Left cardiac atrium (tissue), 4 donors: ENCODE measurements at regions not wholly inside any gene's neighbourhood (a gene's known extent, or its start where the extent isn't known, plus 50 kb on each side); places are given as distances from the start of the nearest gene placed in this dataset.
A peak's percentile ranks its signal among the peaks of the same experiment; 100 is the strongest.
"Not testable (repeated sequence)": the region's sequence is repeated elsewhere in the genome, so short reads cannot be mapped to it uniquely, and the experiment has no call there.

Experiments used
- ATAC-seq, 2 donors: fragments of 200-7000 bp; cut with Tn5 transposase; one replicate each; pipeline ENCODE4 v1.9.1; 2020; ENCODE audit warnings: mild to moderate bottlenecking in 2 of 2, moderate library complexity in 2 of 2
- DNase-seq: peaks from one replicate; pipeline ENCODE4 v3.0.0-alpha.2; 2020
- intact Hi-C, 2 donors: fragments of 100-400 bp; cut with DNase I; formaldehyde crosslinking; loops; one replicate each; pipeline versions ENCODE4 v1.14.1 to v1.15.1; 2022 to 2023
- donor health status: DM: no; HTN: yes; CAD: no.
- donor health status: DM: no; HTN: yes; CAD: no; lungs with severe emphysema.
- donor health status: DM: yes; HTN: yes; CAD: no.
- donor health status: Dilated cardiomyopathy.

- DNase-seq, intact Hi-C loops: not testable (repeated sequence)
- ATAC-seq = peak in 1 of 2 donors; percentile 90
Observed at GRCh38 chr2:113343800-113344199, 65.1 kb upstream of the PAX8 start.

GRCh38 chr2:113342650-113343049, 63.9 kb upstream of the PAX8 start:
- DNase-seq (no peak), ATAC-seq (peak in 1 of 2 donors; percentile 28)
- intact Hi-C loops = no loop called here

- intact Hi-C loops, ATAC-seq, DNase-seq: not testable (repeated sequence)
Observed at GRCh38 chr2:113341870-113342253, 63.1 kb upstream of the PAX8 start.

- ATAC-seq = no peak
- DNase-seq = no peak
- intact Hi-C loops = no loop called here
Observed at GRCh38 chr2:113341191-113341869, 62.6 kb upstream of the PAX8 start.

GRCh38 chr2:113337809-113338208, 59.1 kb upstream of the PAX8 start:
- intact Hi-C loops = no loop called here
- ATAC-seq (peak; percentile 71 to 83), DNase-seq (peak; percentile 62)

GRCh38 chr2:113336040-113336439, 57.3 kb upstream of the PAX8 start:
- ATAC-seq = peak in 1 of 2 donors; percentile 46
- DNase-seq, intact Hi-C loops: not testable (repeated sequence)

GRCh38 chr2:113334147-113334546, 55.4 kb upstream of the PAX8 start:
- DNase-seq (no peak), ATAC-seq (no peak)
- intact Hi-C loops = no loop called here

GRCh38 chr2:113333735-113334134, 55.0 kb upstream of the PAX8 start:
- DNase-seq, ATAC-seq, intact Hi-C loops: not testable (repeated sequence)

- ATAC-seq = peak in 1 of 2 donors; percentile 63
- intact Hi-C loops, DNase-seq: not testable (repeated sequence)
Observed at GRCh38 chr2:113330060-113330767, 51.5 kb upstream of the PAX8 start.

GRCh38 chr2:113328973-113329372, 50.3 kb upstream of the PAX8 start:
- ATAC-seq = peak in 1 of 2 donors; percentile 49
- intact Hi-C loops, DNase-seq: not testable (repeated sequence)

- DNase-seq, intact Hi-C loops, ATAC-seq: not testable (repeated sequence)
Observed at GRCh38 chr2:113328572-113328971, 49.9 kb upstream of the PAX8 start.
